ENCODE measurements at regions not wholly inside any gene's neighbourhood (a gene's known extent, or its start where the extent isn't known, plus 50 kb on each side); places are given as distances from the start of the nearest gene placed in this dataset.

- TF ChIP-seq GATA2 (IDR thresholded peaks at IDR 0.05; ENCODE audit: low read depth, low read length) (no peak), GATA3 (IDR thresholded peaks at IDR 0.05; ENCODE audit: low read depth, low read length) (no peak)
Measured at GRCh38 chr13:66154976-66155375, 1075.2 kb downstream of the PCDH9 start.
